Neural crest cell (in vitro differentiated cells): ENCODE measurements at regions not wholly inside any gene's neighbourhood (a gene's known extent, or its start where the extent isn't known, plus 50 kb on each side); places are given as distances from the start of the nearest gene placed in this dataset.
"Not testable (repeated sequence)": the region's sequence is repeated elsewhere in the genome, so short reads cannot be mapped to it uniquely, and the experiment has no call there.

Source experiments
- DNase-seq: peaks from one replicate; pipeline ENCODE4 v3.0.0; 2021; ENCODE audit warnings: low read depth, mixed read lengths, low spot score
- H3K27ac Mint-ChIP-seq: one replicate; pipeline ENCODE4 v1.8.0; 2021; ENCODE audit warnings: mild to moderate bottlenecking, mixed read lengths; ENCODE audit not compliant: unreplicated experiment
- H3K27me3 Mint-ChIP-seq: 2 replicates; pipeline ENCODE4 v1.8.0; 2021; ENCODE audit warnings: low read depth, mild to moderate bottlenecking, mixed read lengths
- H3K36me3 Mint-ChIP-seq: 2 replicates; pipeline ENCODE4 v1.8.0; 2021; ENCODE audit warnings: low read depth, mild to moderate bottlenecking, mixed read lengths
- H3K4me1 Mint-ChIP-seq: 2 replicates; pipeline ENCODE4 v1.8.0; 2021; ENCODE audit warnings: mixed read lengths
- H3K4me3 Mint-ChIP-seq: one replicate; pipeline ENCODE4 v1.8.0; 2021; ENCODE audit warnings: mild to moderate bottlenecking, mixed read lengths
- H3K9me3 Mint-ChIP-seq: 2 replicates; pipeline ENCODE4 v1.8.0; 2021; ENCODE audit warnings: mixed read lengths
- CTCF ChIP-seq: fragments of 200-600 bp; sonication (generic); conservative IDR thresholded peaks from 2 replicates; pipeline ENCODE4 v1.5.0; 2021; ENCODE audit warnings: antibody characterized with exemption, mild to moderate bottlenecking

DNA sequence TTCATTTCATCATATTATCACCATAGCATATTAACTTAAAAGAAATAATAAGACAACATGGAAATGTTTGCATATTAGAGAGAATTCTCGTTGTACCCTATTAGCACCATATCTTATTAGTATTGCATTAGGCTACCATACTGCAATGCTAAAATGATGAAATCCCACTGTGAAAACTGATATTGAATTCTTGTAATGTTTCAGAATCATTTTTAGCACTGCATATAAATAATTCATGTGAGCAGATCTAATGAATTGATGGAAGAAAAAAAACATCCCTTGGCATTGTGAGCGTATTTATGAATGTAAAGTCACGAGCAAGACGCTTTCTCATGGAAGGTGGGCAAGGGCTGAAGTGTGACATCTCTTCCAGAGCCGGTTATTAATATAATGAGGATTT lies 257.1 kb upstream of the PTBP2 start:
- no peak for TF ChIP-seq CTCF
- H3K4me1 Mint-ChIP-seq = peaks cover 17% of the 10 kb centered on the region
- H3K36me3 Mint-ChIP-seq = no peaks in the 10 kb centered on the region
- H3K27me3 Mint-ChIP-seq = no peaks in the 10 kb centered on the region
- no peak overlapping the region for H3K4me3 Mint-ChIP-seq
- H3K27ac Mint-ChIP-seq = no peak overlapping the region
- DNase-seq = no peak
- peaks cover 4% of the 10 kb centered on the region for H3K9me3 Mint-ChIP-seq

- peaks cover 4% of the 10 kb centered on the region for H3K9me3 Mint-ChIP-seq
- H3K27ac Mint-ChIP-seq = no peak overlapping the region
- H3K4me1 Mint-ChIP-seq = peaks cover 17% of the 10 kb centered on the region
- no peaks in the 10 kb centered on the region for H3K27me3 Mint-ChIP-seq
- no peak for DNase-seq
- no peak for TF ChIP-seq CTCF
- no peaks in the 10 kb centered on the region for H3K36me3 Mint-ChIP-seq
- H3K4me3 Mint-ChIP-seq = no peak overlapping the region
Measured at GRCh38 chr1:96464991-96465390, 256.6 kb upstream of the PTBP2 start.

DNA sequence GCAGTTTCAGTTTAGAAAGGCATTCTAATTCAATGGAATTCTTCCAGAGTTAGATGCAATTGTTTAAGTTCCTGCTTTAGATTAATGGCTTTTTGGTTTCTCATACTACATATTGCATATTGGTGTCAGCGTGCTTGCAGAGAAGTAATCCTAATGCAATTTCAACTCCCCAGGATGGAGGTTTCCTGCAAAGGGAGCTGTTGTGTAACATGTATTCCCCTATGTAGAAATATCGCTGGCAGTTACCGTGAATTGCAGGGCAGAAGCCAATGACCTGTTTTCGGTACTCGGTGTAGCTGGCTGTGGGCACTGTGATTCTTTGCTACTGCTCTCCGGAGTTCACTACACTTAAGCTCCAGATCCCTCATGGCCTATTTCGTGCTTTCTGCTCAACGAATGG lies 256.1 kb upstream of the PTBP2 start:
- H3K9me3 Mint-ChIP-seq = peaks cover 4% of the 10 kb centered on the region
- H3K36me3 Mint-ChIP-seq = no peaks in the 10 kb centered on the region
- H3K27ac Mint-ChIP-seq = no peak overlapping the region
- H3K4me1 Mint-ChIP-seq = peaks cover 17% of the 10 kb centered on the region
- H3K27me3 Mint-ChIP-seq = no peaks in the 10 kb centered on the region
- TF ChIP-seq CTCF = no peak
- no peak overlapping the region for H3K4me3 Mint-ChIP-seq
- no peak for DNase-seq

GRCh38 chr1:96466842-96467241 lies 254.7 kb upstream of the PTBP2 start:
- H3K9me3 Mint-ChIP-seq = peaks cover 8% of the 10 kb centered on the region
- no peak for TF ChIP-seq CTCF
- H3K27ac Mint-ChIP-seq = no peak overlapping the region
- peaks cover 17% of the 10 kb centered on the region for H3K4me1 Mint-ChIP-seq
- no peak for DNase-seq
- no peak overlapping the region for H3K4me3 Mint-ChIP-seq
- no peaks in the 10 kb centered on the region for H3K36me3 Mint-ChIP-seq
- no peaks in the 10 kb centered on the region for H3K27me3 Mint-ChIP-seq

- peaks cover 19% of the 10 kb centered on the region for H3K4me1 Mint-ChIP-seq
- H3K4me3 Mint-ChIP-seq, H3K9me3 Mint-ChIP-seq, DNase-seq, H3K36me3 Mint-ChIP-seq, H3K27me3 Mint-ChIP-seq, H3K27ac Mint-ChIP-seq: not testable (repeated sequence)
Measured at GRCh38 chr1:96469726-96470125, 251.9 kb upstream of the PTBP2 start.

GRCh38 chr1:96472471-96472870 lies 249.1 kb upstream of the PTBP2 start:
- no peak for TF ChIP-seq CTCF
- H3K27ac Mint-ChIP-seq = no peak overlapping the region
- DNase-seq = no peak
- no peaks in the 10 kb centered on the region for H3K27me3 Mint-ChIP-seq
- H3K36me3 Mint-ChIP-seq = no peaks in the 10 kb centered on the region
- H3K4me3 Mint-ChIP-seq = no peak overlapping the region
- H3K9me3 Mint-ChIP-seq = peaks cover 8% of the 10 kb centered on the region
- peaks cover 34% of the 10 kb centered on the region for H3K4me1 Mint-ChIP-seq
